Kidney (tissue), 13 donors: ENCODE measurements at regions not wholly inside any gene's neighbourhood (a gene's known extent, or its start where the extent isn't known, plus 50 kb on each side); places are given as distances from the start of the nearest gene placed in this dataset.

Experiments
- DNase-seq, 5 donors: peaks; one replicate each; pipeline ENCODE4 v3.0.0-alpha.2; 2013 to 2020
- FAIRE-seq: peaks from 2 replicates; lab custom pipeline; 2012; peaks lifted over from hg19 to GRCh38; lab: Jason Lieb, UNC
- H3K27ac ChIP-seq, 2 donors: one replicate each; pipeline ENCODE4 v1.7.0; 2013; ENCODE audit warnings: low read depth in 2 of 2, low read length in 2 of 2, inconsistent platforms in 1 of 2
- H3K27me3 ChIP-seq: one replicate; pipeline ENCODE4 v1.7.1; 2013; ENCODE audit warnings: low read length, inconsistent platforms; ENCODE audit not compliant: control insufficient read depth, insufficient read depth
- H3K36me3 ChIP-seq, 3 donors: one replicate each; pipeline versions ENCODE4 v1.7.0 to v1.7.1; 2013; ENCODE audit warnings: low read length in 3 of 3, control low read depth in 1 of 3, inconsistent platforms in 1 of 3; ENCODE audit not compliant: insufficient read depth in 3 of 3, control insufficient read depth in 2 of 3
- H3K4me1 ChIP-seq, 3 donors: one replicate each; pipeline versions ENCODE4 v1.7.0 to v1.7.1; 2013; ENCODE audit warnings: low read length in 3 of 3, inconsistent platforms in 1 of 3, low read depth in 1 of 3; ENCODE audit not compliant: control insufficient read depth in 2 of 3, insufficient read depth in 2 of 3
- H3K4me3 ChIP-seq, 3 donors: one replicate each; pipeline versions ENCODE4 v1.7.0 to v1.8.1; 2013; ENCODE audit warnings: low read length in 3 of 3, control low read depth in 1 of 3, inconsistent platforms in 1 of 3
- H3K9ac ChIP-seq, 3 donors: one replicate each; pipeline versions ENCODE4 v1.7.0 to v1.7.1; 2013; ENCODE audit warnings: low read length in 3 of 3, control low read depth in 1 of 3, inconsistent platforms in 1 of 3
- H3K9me3 ChIP-seq, 3 donors: one replicate each; pipeline versions ENCODE4 v1.7.0 to v1.7.1; 2013; ENCODE audit warnings: low read length in 3 of 3, control low read depth in 1 of 3, inconsistent platforms in 1 of 3; ENCODE audit not compliant: control insufficient read depth in 2 of 3, insufficient read depth in 1 of 3
- CTCF ChIP-seq: IDR thresholded peaks from 3 replicates; pipeline ENCODE4 v1.5.1; 2012; ENCODE audit warnings: mild to moderate bottlenecking, moderate library complexity, borderline replicate concordance; ENCODE audit not compliant: insufficient read depth; ENCODE audit errors: extremely low read depth
- intact Hi-C: fragments of 100-400 bp; cut with DNase I; formaldehyde crosslinking; loops from one replicate; pipeline ENCODE4 v1.11.1; 2022
- donor health status: control.
- donor health status: control.
- donor health status: control.
- donor health status: control.
- donor health status: control.
- donor health status: DM: yes; HTN: yes; CAD: no.
- donor health status: Normal renal cell carcinoma (clear cell type).

DNA sequence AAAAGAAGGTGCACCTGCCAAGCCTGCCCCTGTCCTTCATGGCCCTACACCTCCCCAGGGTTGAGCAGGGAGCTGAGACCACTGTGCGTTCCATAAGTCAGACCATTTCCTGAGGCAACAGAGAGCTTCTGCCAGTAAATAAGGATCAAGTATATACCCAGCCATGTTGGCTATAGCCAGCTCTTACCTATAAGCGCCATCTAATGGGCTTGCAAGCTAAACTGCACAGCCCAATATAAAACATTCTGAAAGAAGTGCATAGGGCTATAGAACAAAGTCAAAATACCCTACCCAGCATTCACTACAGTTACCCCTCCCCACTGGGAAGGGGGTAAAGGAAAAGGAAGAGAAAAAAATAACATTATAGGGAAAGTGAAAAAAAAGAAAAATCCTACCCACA, 59.3 kb upstream of the SCAF11 start:
- no peaks in the 10 kb centered on the region for H3K4me1 ChIP-seq
- no peaks in the 10 kb centered on the region for H3K36me3 ChIP-seq
- no peaks in the 10 kb centered on the region for H3K27me3 ChIP-seq
- H3K9ac ChIP-seq, result no peak overlapping the region
- peaks cover 0 to 16% (median 4%) of the 10 kb centered on the region in 3 donors for H3K9me3 ChIP-seq
- intact Hi-C loops, result no loop called here
- no peak overlapping the region for H3K27ac ChIP-seq
- H3K4me3 ChIP-seq, result no peak overlapping the region
- FAIRE-seq (no peak), DNase-seq (no peak)
- TF ChIP-seq CTCF, result no peak

DNA sequence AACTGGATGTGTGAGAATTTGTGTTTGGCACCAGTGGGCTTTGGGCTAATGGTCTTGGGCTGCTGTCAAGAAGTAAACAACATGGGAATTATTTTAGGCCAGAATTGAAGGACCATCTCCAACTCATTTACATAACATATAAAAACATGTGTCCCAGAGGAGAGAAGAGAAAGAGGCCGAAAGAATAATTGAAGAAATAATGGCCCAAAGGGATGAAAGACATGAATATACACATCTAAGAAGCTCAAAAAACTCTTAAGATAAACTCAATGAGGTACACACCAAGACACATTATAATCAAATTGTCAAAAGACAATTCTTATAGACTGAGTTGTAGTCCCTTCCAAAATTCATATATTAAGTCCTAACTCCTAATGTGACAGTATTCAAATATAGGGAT, 56.1 kb upstream of the SCAF11 start:
- Histone ChIP-seq H3K4me3 (no peak overlapping the region), H3K27me3 (no peaks in the 10 kb centered on the region), H3K36me3 (no peaks in the 10 kb centered on the region), H3K9me3 (peaks cover 0 to 14% (median under 1%) of the 10 kb centered on the region in 3 donors), H3K27ac (no peak overlapping the region), H3K9ac (no peak overlapping the region), H3K4me1 (no peaks in the 10 kb centered on the region)
- TF ChIP-seq CTCF, result no peak
- FAIRE-seq (no peak), DNase-seq (no peak)
- intact Hi-C loops, result no loop called here

GRCh38 chr12:46043972-46044520, 53.7 kb upstream of the SCAF11 start:
- intact Hi-C loops, result no loop called here
- no peak for DNase-seq
- no peak for FAIRE-seq
- H3K27me3 ChIP-seq, result no peaks in the 10 kb centered on the region
- no peaks in the 10 kb centered on the region for H3K4me1 ChIP-seq
- no peak for TF ChIP-seq CTCF
- H3K4me3 ChIP-seq, result no peak overlapping the region
- H3K9me3 ChIP-seq, result peaks cover 0 to 6% (median 0%) of the 10 kb centered on the region in 3 donors
- no peak overlapping the region for H3K9ac ChIP-seq
- no peak overlapping the region for H3K27ac ChIP-seq
- no peaks in the 10 kb centered on the region for H3K36me3 ChIP-seq
